SK-N-SH (cell line): ENCODE measurements at regions not wholly inside any gene's neighbourhood (a gene's known extent, or its start where the extent isn't known, plus 50 kb on each side); places are given as distances from the start of the nearest gene placed in this dataset.

Source experiments
- CTCF ChIA-PET: fragments of 300-600, 350-600 bp; formaldehyde crosslinking; extraction: SDS; loops from one replicate; lab custom pipeline; 2021; lab: Yijun Ruan, JAX
- POLR2A ChIA-PET: fragments of 350-600 bp; sonication (Branson Sonifier 250); formaldehyde crosslinking; extraction: SDS; loops from one replicate; lab custom pipeline; 2020; ENCODE audit warnings: antibody characterized with exemption, inconsistent platforms; lab: Yijun Ruan, JAX
- DNase-seq: peaks from one replicate; pipeline ENCODE4 v3.0.0; 2012
- H2AFZ ChIP-seq: fragments of 200-600 bp; sonication (generic); 2 replicates; pipeline ENCODE4 v1.8.1; 2016; ENCODE audit warnings: antibody characterized with exemption, mild to moderate bottlenecking, low read depth
- H3F3A ChIP-seq: fragments of 200-600 bp; sonication (generic); replicated peaks from 2 replicates; pipeline ENCODE3; 2016; ENCODE audit warnings: antibody characterized with exemption, mild to moderate bottlenecking; ENCODE audit not compliant: insufficient read depth
- H3K27ac ChIP-seq, 2 experiments: fragments of 200-500 bp in 1 of 2; fragments of 200-600 bp in 1 of 2; sonication (Bioruptor generic) in 1 of 2; sonication (generic), shearing (Covaris generic) in 1 of 2; 2 replicates each; pipeline versions ENCODE4 v1.5.1 to v1.6.1; 2014 to 2016; ENCODE audit warnings: low read depth in 2 of 2, inconsistent platforms in 1 of 2, low read length in 1 of 2, mild to moderate bottlenecking in 1 of 2, mixed read lengths in 1 of 2
- H3K27me3 ChIP-seq: fragments of 200-600 bp; sonication (generic), shearing (Covaris generic); 2 replicates; pipeline ENCODE4 v1.6.1; 2016; ENCODE audit warnings: mixed run types; ENCODE audit not compliant: insufficient read depth
- H3K36me3 ChIP-seq, 2 experiments: fragments of 200-500 bp in 1 of 2; fragments of 200-600 bp in 1 of 2; sonication (Bioruptor generic) in 1 of 2; sonication (generic) in 1 of 2; replicated peaks in 1 of 2; 2 replicates each; pipeline versions ENCODE3 to v1.5.1; 2014 to 2016; ENCODE audit warnings: low read length in 1 of 2, mild to moderate bottlenecking in 1 of 2; ENCODE audit not compliant: insufficient read depth in 2 of 2, control insufficient read depth in 1 of 2
- H3K4me1 ChIP-seq, 2 experiments: fragments of 200-500 bp in 1 of 2; fragments of 200-600 bp in 1 of 2; sonication (Bioruptor generic) in 1 of 2; sonication (generic), shearing (Covaris generic) in 1 of 2; 2 replicates each; pipeline versions ENCODE4 v1.5.1 to v1.6.1; 2014 to 2016; ENCODE audit warnings: low read depth in 1 of 2, low read length in 1 of 2, mixed run types in 1 of 2; ENCODE audit not compliant: insufficient read depth in 2 of 2, control insufficient read depth in 1 of 2
- H3K4me2 ChIP-seq: fragments of 200-600 bp; sonication (generic), shearing (Covaris generic); 2 replicates; pipeline ENCODE4 v1.6.1; 2017; ENCODE audit warnings: mixed run types
- H3K4me3 ChIP-seq, 2 experiments: fragments of 200-500 bp in 1 of 2; fragments of 200-600 bp in 1 of 2; sonication (Bioruptor generic) in 1 of 2; sonication (generic), shearing (Covaris generic) in 1 of 2; 2 replicates each; pipeline versions ENCODE4 v1.5.1 to v1.8.1; 2014 to 2016; ENCODE audit warnings: low read depth in 2 of 2, inconsistent platforms in 1 of 2, low read length in 1 of 2, mild to moderate bottlenecking in 1 of 2, mixed read lengths in 1 of 2, moderate library complexity in 1 of 2
- H3K79me2 ChIP-seq: fragments of 200-600 bp; sonication (generic); 2 replicates; pipeline ENCODE4 v1.8.1; 2017; ENCODE audit warnings: mild to moderate bottlenecking; ENCODE audit not compliant: insufficient read depth
- H3K9ac ChIP-seq: fragments of 200-600 bp; sonication (generic); 2 replicates; pipeline ENCODE4 v1.6.1; 2017; ENCODE audit warnings: mixed run types
- H3K9me2 ChIP-seq: fragments of 200-600 bp; sonication (generic); 2 replicates; pipeline ENCODE4 v1.6.1; 2017; ENCODE audit warnings: mixed run types
- H3K9me3 ChIP-seq: fragments of 200-600 bp; sonication (generic); 2 replicates; pipeline ENCODE4 v1.6.1; 2017; ENCODE audit warnings: mixed run types, mild to moderate bottlenecking, moderate library complexity
- H4K20me1 ChIP-seq: fragments of 200-600 bp; sonication (generic); 2 replicates; pipeline ENCODE4 v1.6.1; 2017; ENCODE audit warnings: mild to moderate bottlenecking, mixed run types; ENCODE audit not compliant: insufficient read depth
- EZH2phosphoT487 ChIP-seq: fragments of 200-600 bp; sonication (generic); IDR thresholded peaks from 2 replicates; pipeline ENCODE4 v1.6.1; 2017; ENCODE audit warnings: low read depth, mixed run types, mild to moderate bottlenecking, antibody characterized with exemption, moderate library complexity, borderline replicate concordance
- GATA2 ChIP-seq: sonication (generic); formaldehyde crosslinking; IDR thresholded peaks from 2 replicates; pipeline ENCODE4 v1.5.0; 2020; ENCODE audit warnings: mild to moderate bottlenecking, missing genetic modification reagents
- MAX ChIP-seq: IDR thresholded peaks from 2 replicates; pipeline ENCODE4 v1.4.0; 2012; ENCODE audit warnings: low read depth
- PBX3 ChIP-seq: IDR thresholded peaks from 2 replicates; pipeline ENCODE4; 2012
- REST ChIP-seq: IDR thresholded peaks from 2 replicates; pipeline ENCODE4 v1.6.1; 2012; ENCODE audit warnings: mild to moderate bottlenecking, low read depth, low read length, moderate library complexity
- SIN3A ChIP-seq: IDR thresholded peaks from 2 replicates; pipeline ENCODE4 v1.6.1; 2012; ENCODE audit warnings: low read depth, mild to moderate bottlenecking, low read length, moderate library complexity, borderline replicate concordance
- TAF1 ChIP-seq: IDR thresholded peaks from 2 replicates; pipeline ENCODE4 v1.6.1; 2012; ENCODE audit warnings: low read depth, mild to moderate bottlenecking, low read length, moderate library complexity, borderline replicate concordance
- TCF12 ChIP-seq: IDR thresholded peaks from 2 replicates; pipeline ENCODE4 v1.4.0; 2012
- USF1 ChIP-seq: IDR thresholded peaks from 2 replicates; pipeline ENCODE4 v1.4.0; 2012; ENCODE audit warnings: low read depth, borderline replicate concordance
- YY1 ChIP-seq: IDR thresholded peaks from 2 replicates; pipeline ENCODE4 v1.4.0; 2012; ENCODE audit warnings: low read depth, mild to moderate bottlenecking
- WGBS: methylation state at CpG from one replicate; pipeline ENCODE4 v1.1.6; 2017; ENCODE audit warnings: low lambda C conversion rate; 5-methylcytosine and 5-hydroxymethylcytosine counted together
- TF ChIP-seq, protein P1 (sequence below): fragments of 150-350 bp; IDR thresholded peaks from 2 replicates; pipeline ENCODE4 v1.6.1; 2016; ENCODE audit warnings: mild to moderate bottlenecking, low read depth, low read length

DNA sequence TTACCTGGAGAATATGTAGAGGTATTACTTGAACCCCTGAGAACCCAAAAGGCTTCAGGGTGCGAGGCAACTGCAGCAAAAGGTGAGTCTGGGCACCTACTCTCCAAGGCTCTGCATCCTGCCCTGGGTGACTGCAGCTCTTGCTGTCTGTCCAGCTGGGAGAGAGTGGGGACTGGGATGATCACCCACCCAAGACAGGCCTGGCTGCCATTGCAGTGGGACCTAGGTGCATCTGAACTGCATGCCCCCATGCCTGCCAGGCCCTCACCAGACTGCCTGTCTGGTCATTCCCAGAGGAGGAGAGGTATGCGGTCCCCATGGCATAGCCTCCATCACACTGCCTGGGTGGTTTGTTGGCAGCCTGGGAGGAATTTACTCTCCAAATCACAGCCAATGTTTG, 563.9 kb downstream of the TFAP2A start (continued):
- no peak for TF ChIP-seq SIN3A
- no peak for TF ChIP-seq YY1
- TF ChIP-seq PBX3 = no peak

GRCh38 chr6:9848094-9848493, 566.8 kb downstream of the TFAP2A start:
- H3K27ac ChIP-seq = no peak overlapping the region
- H3K4me1 ChIP-seq = no peaks in the 10 kb centered on the region
- no peak overlapping the region for H2AFZ ChIP-seq
- H3K36me3 ChIP-seq = no peaks in the 10 kb centered on the region
- no peaks in the 10 kb centered on the region for H4K20me1 ChIP-seq
- H3K9me3 ChIP-seq = no peaks in the 10 kb centered on the region
- POLR2A ChIA-PET = no interaction called here
- H3K9ac ChIP-seq = no peak overlapping the region
- H3F3A ChIP-seq = no peaks in the 10 kb centered on the region
- WGBS = 4% methylated on average over 1 of the region's 1 CpG
- TF ChIP-seq TAF1 (no peak), MAX (no peak), GATA2 (CRISPR knock-in tag) (no peak), TCF12 (no peak), REST (no peak), SIN3A (no peak), USF1 (no peak), EZH2phosphoT487 (no peak)
- TF ChIP-seq, protein P1, sequence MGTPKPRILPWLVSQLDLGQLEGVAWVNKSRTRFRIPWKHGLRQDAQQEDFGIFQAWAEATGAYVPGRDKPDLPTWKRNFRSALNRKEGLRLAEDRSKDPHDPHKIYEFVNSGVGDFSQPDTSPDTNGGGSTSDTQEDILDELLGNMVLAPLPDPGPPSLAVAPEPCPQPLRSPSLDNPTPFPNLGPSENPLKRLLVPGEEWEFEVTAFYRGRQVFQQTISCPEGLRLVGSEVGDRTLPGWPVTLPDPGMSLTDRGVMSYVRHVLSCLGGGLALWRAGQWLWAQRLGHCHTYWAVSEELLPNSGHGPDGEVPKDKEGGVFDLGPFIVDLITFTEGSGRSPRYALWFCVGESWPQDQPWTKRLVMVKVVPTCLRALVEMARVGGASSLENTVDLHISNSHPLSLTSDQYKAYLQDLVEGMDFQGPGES = no peak
- no peaks in the 10 kb centered on the region for H3K9me2 ChIP-seq
- no peak overlapping the region for H3K4me3 ChIP-seq
- no peak for DNase-seq
- no peaks in the 10 kb centered on the region for H3K27me3 ChIP-seq
- H3K79me2 ChIP-seq = no peaks in the 10 kb centered on the region
- H3K4me2 ChIP-seq = no peak overlapping the region
- CTCF ChIA-PET = no interaction called here
